Neural cell (in vitro differentiated cells): ENCODE measurements at regions not wholly inside any gene's neighbourhood (a gene's known extent, or its start where the extent isn't known, plus 50 kb on each side); places are given as distances from the start of the nearest gene placed in this dataset.

Source experiments
- H2AFZ ChIP-seq: fragments of 200-600, 300-800 bp; sonication (generic), shearing (Covaris generic); 2 replicates; pipeline ENCODE4 v1.6.0; 2014; ENCODE audit warnings: low read depth, mild to moderate bottlenecking, antibody characterized with exemption, low read length, moderate library complexity
- H3F3A ChIP-seq: fragments of 200-600 bp; shearing (Covaris generic); 2 replicates; pipeline ENCODE4 v1.6.1; 2016; ENCODE audit warnings: mild to moderate bottlenecking, moderate library complexity, mixed read lengths, antibody characterized with exemption, low read length; ENCODE audit not compliant: insufficient read depth, poor library complexity, severe bottlenecking
- H3K27ac ChIP-seq: fragments of 200-600, 300-800 bp; sonication (generic), shearing (Covaris generic); 2 replicates; pipeline ENCODE4 v1.5.1; 2014; ENCODE audit warnings: mild to moderate bottlenecking, low read length, moderate library complexity
- H3K27me3 ChIP-seq: fragments of 300-800, 200-600 bp; sonication (generic), shearing (Covaris generic); 2 replicates; pipeline ENCODE4 v1.6.0; 2014; ENCODE audit warnings: mild to moderate bottlenecking, low read depth, low read length, moderate library complexity; ENCODE audit not compliant: insufficient read depth
- H3K36me3 ChIP-seq: fragments of 300-800, 200-600 bp; sonication (generic), shearing (Covaris generic); 2 replicates; pipeline ENCODE4 v1.5.1; 2014; ENCODE audit warnings: mild to moderate bottlenecking, antibody characterized with exemption, low read length, moderate library complexity; ENCODE audit not compliant: insufficient read depth
- H3K4me2 ChIP-seq: fragments of 300-800, 200-600 bp; sonication (generic), shearing (Covaris generic); 2 replicates; pipeline ENCODE4 v1.6.0; 2014; ENCODE audit warnings: mild to moderate bottlenecking, low read length
- H3K4me3 ChIP-seq: fragments of 300-800, 200-600 bp; sonication (generic), shearing (Covaris generic); 2 replicates; pipeline ENCODE4 v1.5.1; 2014; ENCODE audit warnings: mild to moderate bottlenecking, low read length, moderate library complexity
- H3K79me2 ChIP-seq: fragments of 200-600 bp; shearing (Covaris generic); replicated peaks from 2 replicates; pipeline ENCODE4 v1.6.0; 2014; ENCODE audit warnings: mild to moderate bottlenecking, low read length, moderate library complexity; ENCODE audit not compliant: insufficient read depth
- H3K9ac ChIP-seq: fragments of 300-800, 200-600 bp; sonication (generic), shearing (Covaris generic); 2 replicates; pipeline ENCODE4 v1.6.1; 2016; ENCODE audit warnings: mild to moderate bottlenecking, low read length, mixed read lengths
- H3K9me2 ChIP-seq: fragments of 200-600 bp; shearing (Covaris generic); 2 replicates; pipeline ENCODE4 v1.6.1; 2016; ENCODE audit warnings: mild to moderate bottlenecking, low read length, mixed read lengths; ENCODE audit not compliant: insufficient read depth
- H3K9me3 ChIP-seq: fragments of 200-600, 300-800 bp; sonication (generic), shearing (Covaris generic); 2 replicates; pipeline ENCODE4 v1.6.1; 2016; ENCODE audit warnings: mild to moderate bottlenecking, mixed run types, low read length, moderate library complexity, mixed read lengths
- H4K20me1 ChIP-seq: fragments of 200-600 bp; shearing (Covaris generic); 2 replicates; pipeline ENCODE4 v1.6.1; 2016; ENCODE audit warnings: mild to moderate bottlenecking, mixed run types; ENCODE audit not compliant: insufficient read depth
- EP300 ChIP-seq: fragments of 450-650 bp; conservative IDR thresholded peaks from 2 replicates; pipeline ENCODE4 v1.6.1; 2014; ENCODE audit warnings: antibody characterized with exemption, mild to moderate bottlenecking, moderate library complexity; ENCODE audit not compliant: poor library complexity, severe bottlenecking
- EZH2 ChIP-seq: fragments of 200-600, 300-800 bp; shearing (Covaris generic), sonication (generic); IDR thresholded peaks from 2 replicates; pipeline ENCODE4 v1.6.1; 2014; ENCODE audit warnings: antibody characterized with exemption, low read length, borderline replicate concordance, mild to moderate bottlenecking; ENCODE audit not compliant: insufficient read depth, poor library complexity, severe bottlenecking
- MXI1 ChIP-seq: fragments of 450-650 bp; conservative IDR thresholded peaks from 2 replicates; pipeline ENCODE4 v1.6.1; 2014; ENCODE audit warnings: antibody characterized with exemption, mild to moderate bottlenecking; ENCODE audit not compliant: poor library complexity, severe bottlenecking
- POLR2AphosphoS5 ChIP-seq: IDR thresholded peaks from 2 replicates; pipeline ENCODE4 v1.6.1; 2012
- RAD21 ChIP-seq: fragments of 450-650 bp; conservative IDR thresholded peaks from 2 replicates; pipeline ENCODE4 v1.6.1; 2014; ENCODE audit warnings: antibody characterized with exemption, mild to moderate bottlenecking, moderate library complexity
- SMC3 ChIP-seq: fragments of 450-650 bp; conservative IDR thresholded peaks from 2 replicates; pipeline ENCODE4 v1.6.1; 2014; ENCODE audit warnings: antibody characterized with exemption, mild to moderate bottlenecking, moderate library complexity; ENCODE audit not compliant: poor library complexity
- TAF1 ChIP-seq: IDR thresholded peaks from 2 replicates; pipeline ENCODE4 v1.6.1; 2012; ENCODE audit warnings: low read depth
- TF ChIP-seq, protein P1 (sequence below): fragments of 450-650 bp; IDR thresholded peaks from 2 replicates; pipeline ENCODE4 v1.5.1; 2014; ENCODE audit warnings: antibody characterized with exemption, mild to moderate bottlenecking, moderate library complexity; ENCODE audit not compliant: poor library complexity, severe bottlenecking
- TF ChIP-seq, protein P2 (sequence below): IDR thresholded peaks from 2 replicates; pipeline ENCODE4 v1.6.1; 2012; ENCODE audit warnings: borderline replicate concordance

DNA sequence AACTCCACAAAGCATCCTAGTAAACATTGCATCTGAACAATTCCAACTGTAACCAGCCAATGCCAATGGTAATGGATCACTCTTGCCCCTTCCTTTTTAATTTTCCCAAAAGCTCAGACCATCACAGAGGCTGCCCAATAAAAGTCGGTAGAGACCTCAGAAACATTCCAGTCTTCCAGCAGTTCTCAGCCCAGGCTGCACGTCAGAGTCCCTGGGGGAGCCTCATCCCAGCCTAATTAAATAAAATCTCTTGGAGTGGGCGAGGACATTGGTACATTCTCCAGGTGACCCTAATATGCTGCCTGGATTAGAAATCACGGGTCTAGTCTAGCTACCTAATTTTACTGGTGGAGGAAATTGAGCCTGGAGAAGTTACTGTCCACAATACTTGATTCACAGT is 117.1 kb upstream of the MYOCD start:
- TF ChIP-seq SMC3 (no peak), RAD21 (no peak), POLR2AphosphoS5 (no peak)
- TF ChIP-seq, protein P1, sequence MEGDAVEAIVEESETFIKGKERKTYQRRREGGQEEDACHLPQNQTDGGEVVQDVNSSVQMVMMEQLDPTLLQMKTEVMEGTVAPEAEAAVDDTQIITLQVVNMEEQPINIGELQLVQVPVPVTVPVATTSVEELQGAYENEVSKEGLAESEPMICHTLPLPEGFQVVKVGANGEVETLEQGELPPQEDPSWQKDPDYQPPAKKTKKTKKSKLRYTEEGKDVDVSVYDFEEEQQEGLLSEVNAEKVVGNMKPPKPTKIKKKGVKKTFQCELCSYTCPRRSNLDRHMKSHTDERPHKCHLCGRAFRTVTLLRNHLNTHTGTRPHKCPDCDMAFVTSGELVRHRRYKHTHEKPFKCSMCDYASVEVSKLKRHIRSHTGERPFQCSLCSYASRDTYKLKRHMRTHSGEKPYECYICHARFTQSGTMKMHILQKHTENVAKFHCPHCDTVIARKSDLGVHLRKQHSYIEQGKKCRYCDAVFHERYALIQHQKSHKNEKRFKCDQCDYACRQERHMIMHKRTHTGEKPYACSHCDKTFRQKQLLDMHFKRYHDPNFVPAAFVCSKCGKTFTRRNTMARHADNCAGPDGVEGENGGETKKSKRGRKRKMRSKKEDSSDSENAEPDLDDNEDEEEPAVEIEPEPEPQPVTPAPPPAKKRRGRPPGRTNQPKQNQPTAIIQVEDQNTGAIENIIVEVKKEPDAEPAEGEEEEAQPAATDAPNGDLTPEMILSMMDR, result no peak
- H3K4me2 ChIP-seq, result no peak overlapping the region

DNA sequence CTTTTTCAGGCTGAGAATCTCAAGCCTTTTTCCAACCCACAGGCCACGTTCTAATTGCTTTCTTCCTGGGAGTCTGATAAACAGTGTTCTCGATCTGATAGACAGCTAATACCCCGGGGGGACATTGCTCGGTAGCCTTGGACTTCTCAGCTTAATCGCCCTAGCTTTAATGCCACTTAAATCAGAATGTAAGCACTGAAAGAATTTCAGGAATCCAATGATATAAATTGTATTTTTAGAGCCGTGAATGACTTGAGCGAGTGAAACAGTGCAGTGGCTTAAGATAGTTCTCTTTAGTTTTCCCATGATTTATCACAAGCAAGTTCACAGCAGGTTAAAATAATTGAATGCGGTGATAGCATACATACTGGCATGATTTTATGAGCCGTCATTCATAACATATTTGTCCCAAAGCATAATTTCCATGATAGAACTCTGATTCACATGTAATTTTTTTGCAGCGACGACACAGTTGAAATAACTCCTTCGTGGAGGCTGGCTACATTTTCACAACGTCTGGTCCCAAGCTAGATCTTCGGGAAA is 116.1 kb upstream of the MYOCD start:
- Histone ChIP-seq H3K9me3 (no peaks in the 10 kb centered on the region), H3F3A (no peaks in the 10 kb centered on the region), H2AFZ (no peak overlapping the region), H3K79me2 (no peaks in the 10 kb centered on the region), H3K4me3 (no peak overlapping the region), H4K20me1 (no peaks in the 10 kb centered on the region), H3K9ac (no peak overlapping the region), H3K9me2 (no peaks in the 10 kb centered on the region), H3K36me3 (no peaks in the 10 kb centered on the region), H3K4me2 (no peak overlapping the region), H3K27me3 (no peaks in the 10 kb centered on the region), H3K27ac (no peak overlapping the region)
- TF ChIP-seq, protein P1, result no peak
- TF ChIP-seq, protein P2, sequence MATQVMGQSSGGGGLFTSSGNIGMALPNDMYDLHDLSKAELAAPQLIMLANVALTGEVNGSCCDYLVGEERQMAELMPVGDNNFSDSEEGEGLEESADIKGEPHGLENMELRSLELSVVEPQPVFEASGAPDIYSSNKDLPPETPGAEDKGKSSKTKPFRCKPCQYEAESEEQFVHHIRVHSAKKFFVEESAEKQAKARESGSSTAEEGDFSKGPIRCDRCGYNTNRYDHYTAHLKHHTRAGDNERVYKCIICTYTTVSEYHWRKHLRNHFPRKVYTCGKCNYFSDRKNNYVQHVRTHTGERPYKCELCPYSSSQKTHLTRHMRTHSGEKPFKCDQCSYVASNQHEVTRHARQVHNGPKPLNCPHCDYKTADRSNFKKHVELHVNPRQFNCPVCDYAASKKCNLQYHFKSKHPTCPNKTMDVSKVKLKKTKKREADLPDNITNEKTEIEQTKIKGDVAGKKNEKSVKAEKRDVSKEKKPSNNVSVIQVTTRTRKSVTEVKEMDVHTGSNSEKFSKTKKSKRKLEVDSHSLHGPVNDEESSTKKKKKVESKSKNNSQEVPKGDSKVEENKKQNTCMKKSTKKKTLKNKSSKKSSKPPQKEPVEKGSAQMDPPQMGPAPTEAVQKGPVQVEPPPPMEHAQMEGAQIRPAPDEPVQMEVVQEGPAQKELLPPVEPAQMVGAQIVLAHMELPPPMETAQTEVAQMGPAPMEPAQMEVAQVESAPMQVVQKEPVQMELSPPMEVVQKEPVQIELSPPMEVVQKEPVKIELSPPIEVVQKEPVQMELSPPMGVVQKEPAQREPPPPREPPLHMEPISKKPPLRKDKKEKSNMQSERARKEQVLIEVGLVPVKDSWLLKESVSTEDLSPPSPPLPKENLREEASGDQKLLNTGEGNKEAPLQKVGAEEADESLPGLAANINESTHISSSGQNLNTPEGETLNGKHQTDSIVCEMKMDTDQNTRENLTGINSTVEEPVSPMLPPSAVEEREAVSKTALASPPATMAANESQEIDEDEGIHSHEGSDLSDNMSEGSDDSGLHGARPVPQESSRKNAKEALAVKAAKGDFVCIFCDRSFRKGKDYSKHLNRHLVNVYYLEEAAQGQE, result no peak
- no peak for TF ChIP-seq RAD21
- TF ChIP-seq TAF1, result no peak
- no peak for TF ChIP-seq EZH2
- no peak for TF ChIP-seq MXI1
- no peak for TF ChIP-seq POLR2AphosphoS5
- no peak for TF ChIP-seq SMC3
- TF ChIP-seq EP300, result no peak

More for the DNA sequence above, 117.1 kb upstream of the MYOCD start:
- no peaks in the 10 kb centered on the region for H3K79me2 ChIP-seq
- no peak overlapping the region for H2AFZ ChIP-seq
- H3F3A ChIP-seq, result no peaks in the 10 kb centered on the region
- H3K9me2 ChIP-seq, result no peaks in the 10 kb centered on the region
- H3K27me3 ChIP-seq, result no peaks in the 10 kb centered on the region
- no peaks in the 10 kb centered on the region for H4K20me1 ChIP-seq
- H3K4me3 ChIP-seq, result no peak overlapping the region
- H3K9me3 ChIP-seq, result no peaks in the 10 kb centered on the region
- H3K36me3 ChIP-seq, result no peaks in the 10 kb centered on the region
- no peak overlapping the region for H3K9ac ChIP-seq
- no peak overlapping the region for H3K27ac ChIP-seq
